ENCODE measurements at regions not wholly inside any gene's neighbourhood (a gene's known extent, or its start where the extent isn't known, plus 50 kb on each side); places are given as distances from the start of the nearest gene placed in this dataset.

- intact Hi-C loops (cut with micrococcal nuclease; ENCODE audit: unreplicated experiment), result no loop called here
- ChIA-PET POLR2A (ENCODE audit: unreplicated experiment) (interaction anchor here (0.7 kb wide), 1 partner anchor 8 kb away, joined by 5 read pairs; no protein-coding TSS in a partner anchor), CTCF (no interaction called here)
- Histone ChIP-seq H3K9me2 (ENCODE audit: insufficient read depth) (no peaks in the 10 kb centered on the region), H4K20me1 (ENCODE audit: insufficient read depth) (no peaks in the 10 kb centered on the region), H3K79me2 (ENCODE audit: low read depth) (no peaks in the 10 kb centered on the region), H3K27me3 (ENCODE audit: insufficient read depth, low read depth) (no peaks in the 10 kb centered on the region), H2AFZ (no peak overlapping the region), H3K4me1 (replicated peaks; ENCODE audit: insufficient read depth) (peaks cover 13% of the 10 kb centered on the region), H3K4me2 (no peak overlapping the region), H3K27ac (no peak overlapping the region), H3K4me3 (no peak overlapping the region), H3F3A (ENCODE audit: insufficient read depth, low read depth) (no peaks in the 10 kb centered on the region), H3K36me3 (ENCODE audit: low read depth) (no peaks in the 10 kb centered on the region), H3K9me3 (ENCODE audit: insufficient read depth, low read depth) (peaks cover 10% of the 10 kb centered on the region; the same call in 1 of the 2 replicates)
- BruUV-seq (replicated peaks), result no TSS peak
- DNase-seq, result no peak
- TF ChIP-seq EZH2 (IDR thresholded peaks at IDR 0.05; ENCODE audit: low read depth) (no peak), CTCF (conservative IDR thresholded peaks at IDR 0.05) (no peak; the same call in 1 of the 2 replicates)
These were observed 556.3 kb upstream of the TBL1XR1 start for GRCh38 chr3:177753451-177754155.

DNA sequence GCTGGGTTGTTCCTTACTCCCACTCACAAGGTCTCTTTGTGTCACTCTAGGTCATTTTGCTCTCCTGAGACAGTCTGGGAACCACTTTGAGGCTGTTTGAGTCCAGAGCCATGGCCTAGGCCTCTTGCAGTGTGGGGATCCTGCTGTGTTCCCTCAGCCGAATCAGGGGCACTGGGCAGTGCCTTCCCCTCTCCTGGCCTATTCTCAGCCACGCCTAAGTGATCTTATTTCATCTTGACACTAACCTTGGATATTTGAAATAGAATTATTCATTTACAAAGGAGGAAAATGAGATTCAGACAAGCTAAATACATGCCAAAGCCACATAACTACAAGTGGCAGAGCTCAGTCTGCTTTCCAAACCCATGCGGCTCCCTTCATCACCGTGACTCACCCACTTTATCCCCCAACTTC is 557.2 kb upstream of the TBL1XR1 start:
- H3K4me2 ChIP-seq, result no peak overlapping the region
- no peaks in the 10 kb centered on the region for H4K20me1 ChIP-seq (ENCODE audit: insufficient read depth)
- DNase-seq, result no peak
- no peak overlapping the region for H3K4me3 ChIP-seq
- no peaks in the 10 kb centered on the region for H3F3A ChIP-seq (ENCODE audit: insufficient read depth, low read depth)
- CTCF ChIA-PET, result no interaction called here
- no peaks in the 10 kb centered on the region for H3K79me2 ChIP-seq (ENCODE audit: low read depth)
- no peak overlapping the region for H2AFZ ChIP-seq
- POLR2A ChIA-PET (ENCODE audit: unreplicated experiment), result interaction anchor here (0.7 kb wide), 1 partner anchor 9 kb away, joined by 5 read pairs; no protein-coding TSS in a partner anchor
- no peaks in the 10 kb centered on the region for H3K36me3 ChIP-seq (ENCODE audit: low read depth)
- peaks cover 13% of the 10 kb centered on the region for H3K9me3 ChIP-seq (ENCODE audit: insufficient read depth, low read depth)
- no peak for TF ChIP-seq CTCF (conservative IDR thresholded peaks at IDR 0.05)
- TF ChIP-seq EZH2 (IDR thresholded peaks at IDR 0.05; ENCODE audit: low read depth), result no peak
- H3K9me2 ChIP-seq (ENCODE audit: insufficient read depth), result no peaks in the 10 kb centered on the region
- no TSS peak for BruUV-seq (replicated peaks)
- H3K27me3 ChIP-seq (ENCODE audit: insufficient read depth, low read depth), result no peaks in the 10 kb centered on the region
- intact Hi-C loops (cut with micrococcal nuclease; ENCODE audit: unreplicated experiment), result no loop called here
- peaks cover 22% of the 10 kb centered on the region for H3K4me1 ChIP-seq (replicated peaks; ENCODE audit: insufficient read depth)
- no peak overlapping the region for H3K27ac ChIP-seq

DNA sequence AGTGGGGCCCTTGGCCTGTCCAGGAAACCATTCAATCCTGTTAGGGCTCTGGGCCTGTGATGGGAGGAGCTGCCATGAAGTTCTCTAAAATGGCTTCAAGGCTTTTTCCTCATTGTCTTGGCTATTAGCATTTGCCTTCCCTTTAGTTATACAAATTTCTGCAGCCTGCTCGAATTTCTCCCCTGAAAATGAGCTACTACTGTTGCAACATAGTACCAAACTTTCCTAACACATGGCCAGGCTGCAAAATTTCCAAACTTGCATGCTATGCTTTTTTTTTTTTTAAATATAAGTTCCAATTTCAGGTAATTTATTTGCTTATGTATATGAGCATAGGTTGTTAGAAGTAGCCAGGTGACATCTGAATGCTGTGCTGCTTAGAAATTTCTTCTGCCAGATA is 560.8 kb upstream of the TBL1XR1 start:
- Histone ChIP-seq H3F3A (ENCODE audit: insufficient read depth, low read depth) (no peaks in the 10 kb centered on the region), H3K27ac (no peak overlapping the region), H3K79me2 (ENCODE audit: low read depth) (no peaks in the 10 kb centered on the region), H3K9me3 (ENCODE audit: insufficient read depth, low read depth) (peaks cover 29% of the 10 kb centered on the region), H3K9me2 (ENCODE audit: insufficient read depth) (no peaks in the 10 kb centered on the region), H3K4me1 (replicated peaks; ENCODE audit: insufficient read depth) (peaks cover 22% of the 10 kb centered on the region), H3K36me3 (ENCODE audit: low read depth) (no peaks in the 10 kb centered on the region), H3K27me3 (ENCODE audit: insufficient read depth, low read depth) (no peaks in the 10 kb centered on the region), H2AFZ (no peak overlapping the region), H3K4me3 (no peak overlapping the region), H3K4me2 (no peak overlapping the region), H4K20me1 (ENCODE audit: insufficient read depth) (no peaks in the 10 kb centered on the region)
- intact Hi-C loops (cut with micrococcal nuclease; ENCODE audit: unreplicated experiment), result no loop called here
- ChIA-PET POLR2A (ENCODE audit: unreplicated experiment) (no interaction called here), CTCF (interaction anchor here (0.6 to 0.7 kb wide), 2 partner anchors 174 to 375 kb away, joined by 3 to 6 read pairs; no protein-coding TSS in a partner anchor)
- no peak for TF ChIP-seq CTCF (conservative IDR thresholded peaks at IDR 0.05)
- no peak for TF ChIP-seq EZH2 (IDR thresholded peaks at IDR 0.05; ENCODE audit: low read depth)
- no peak for DNase-seq
- BruUV-seq (replicated peaks), result no TSS peak

Data from PC-9 (cell line).